ENCODE measurements at regions not wholly inside any gene's neighbourhood (a gene's known extent, or its start where the extent isn't known, plus 50 kb on each side); places are given as distances from the start of the nearest gene placed in this dataset.

DNA sequence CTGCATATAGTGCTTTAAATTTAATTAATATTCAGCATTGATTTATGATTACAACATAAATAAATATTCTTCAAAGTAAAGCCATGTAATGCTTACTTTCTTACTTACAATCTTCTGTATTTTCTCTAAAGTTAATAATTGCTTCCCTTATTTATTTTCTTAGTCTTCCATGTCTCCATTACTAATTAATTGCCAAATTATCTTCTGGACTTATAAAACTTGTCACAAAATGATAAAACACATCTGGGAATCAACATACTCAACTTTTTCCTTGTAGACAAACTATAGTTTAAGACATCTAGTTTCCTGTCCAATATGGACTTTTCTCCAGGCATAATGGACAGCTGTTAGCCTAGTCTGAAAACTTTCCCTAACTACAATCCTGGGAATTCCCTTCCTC is 466.6 kb downstream of the FLRT2 start:
- no peak for DNase-seq (ENCODE audit: low spot score)
- no peaks in the 10 kb centered on the region for H3K4me1 ChIP-seq (ENCODE audit: control insufficient read depth in 4 of 4, insufficient read depth in 4 of 4, low read length in 3 of 4)
- no peak overlapping the region for H3K9ac ChIP-seq (ENCODE audit: low read depth in 1 of 2, low read length in 2 of 2)

DNA sequence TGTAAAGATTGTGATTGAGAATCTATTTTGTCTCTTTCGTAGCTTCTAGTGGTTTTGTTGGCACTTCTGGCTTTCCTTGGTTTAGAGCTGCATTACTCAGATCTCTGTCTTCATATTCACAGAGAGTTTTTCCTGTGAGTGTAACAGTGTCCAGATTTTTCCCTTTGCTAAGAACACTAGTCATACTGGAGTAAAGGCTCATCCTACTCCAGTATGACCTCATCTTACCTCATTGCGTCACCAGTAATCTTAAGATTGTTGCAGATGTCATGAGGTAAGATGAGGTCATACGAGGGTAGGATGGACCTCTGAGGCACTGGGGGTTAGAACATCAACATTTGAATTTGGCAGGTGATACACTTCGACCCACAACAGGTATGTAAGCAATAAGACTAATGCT is 461.2 kb downstream of the FLRT2 start:
- Histone ChIP-seq H3K27me3 (ENCODE audit: control insufficient read depth in 4 of 4, insufficient read depth in 4 of 4, low read length in 3 of 4) (no peaks in the 10 kb centered on the region), H3K4me3 (ENCODE audit: low read depth in 1 of 3, low read length in 3 of 3) (no peak overlapping the region), H3K9ac (ENCODE audit: low read depth in 1 of 2, low read length in 2 of 2) (no peak overlapping the region), H3K36me3 (ENCODE audit: control insufficient read depth in 4 of 4, insufficient read depth in 3 of 4, low read depth in 1 of 4, low read length in 3 of 4) (no peaks in the 10 kb centered on the region), H3K9me3 (ENCODE audit: control insufficient read depth in 4 of 4, low read length in 3 of 4) (no peaks in the 10 kb centered on the region), H3K27ac (ENCODE audit: low read depth in 1 of 2, low read length in 2 of 2) (no peak overlapping the region), H3K4me1 (ENCODE audit: control insufficient read depth in 4 of 4, insufficient read depth in 4 of 4, low read length in 3 of 4) (no peaks in the 10 kb centered on the region)
- DNase-seq (ENCODE audit: low spot score) = no peak
- TF ChIP-seq FOXA2 (IDR thresholded peaks at IDR 0.05) (no peak), HNF4A (conservative IDR thresholded peaks at IDR 0.05) (no peak), SP1 (IDR thresholded peaks at IDR 0.05) (no peak), YY1 (IDR thresholded peaks at IDR 0.05) (no peak), JUND (IDR thresholded peaks at IDR 0.05) (no peak), GABPA (IDR thresholded peaks at IDR 0.05 in 1 of 2, conservative IDR thresholded peaks at IDR 0.05 in 1 of 2) (no peak)
- TF ChIP-seq, protein P1, sequence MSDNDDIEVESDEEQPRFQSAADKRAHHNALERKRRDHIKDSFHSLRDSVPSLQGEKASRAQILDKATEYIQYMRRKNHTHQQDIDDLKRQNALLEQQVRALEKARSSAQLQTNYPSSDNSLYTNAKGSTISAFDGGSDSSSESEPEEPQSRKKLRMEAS (IDR thresholded peaks at IDR 0.05) = no peak
- TF ChIP-seq, protein P2, sequence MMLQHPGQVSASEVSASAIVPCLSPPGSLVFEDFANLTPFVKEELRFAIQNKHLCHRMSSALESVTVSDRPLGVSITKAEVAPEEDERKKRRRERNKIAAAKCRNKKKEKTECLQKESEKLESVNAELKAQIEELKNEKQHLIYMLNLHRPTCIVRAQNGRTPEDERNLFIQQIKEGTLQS (IDR thresholded peaks at IDR 0.05) = no peak
- TF ChIP-seq, protein P3, sequence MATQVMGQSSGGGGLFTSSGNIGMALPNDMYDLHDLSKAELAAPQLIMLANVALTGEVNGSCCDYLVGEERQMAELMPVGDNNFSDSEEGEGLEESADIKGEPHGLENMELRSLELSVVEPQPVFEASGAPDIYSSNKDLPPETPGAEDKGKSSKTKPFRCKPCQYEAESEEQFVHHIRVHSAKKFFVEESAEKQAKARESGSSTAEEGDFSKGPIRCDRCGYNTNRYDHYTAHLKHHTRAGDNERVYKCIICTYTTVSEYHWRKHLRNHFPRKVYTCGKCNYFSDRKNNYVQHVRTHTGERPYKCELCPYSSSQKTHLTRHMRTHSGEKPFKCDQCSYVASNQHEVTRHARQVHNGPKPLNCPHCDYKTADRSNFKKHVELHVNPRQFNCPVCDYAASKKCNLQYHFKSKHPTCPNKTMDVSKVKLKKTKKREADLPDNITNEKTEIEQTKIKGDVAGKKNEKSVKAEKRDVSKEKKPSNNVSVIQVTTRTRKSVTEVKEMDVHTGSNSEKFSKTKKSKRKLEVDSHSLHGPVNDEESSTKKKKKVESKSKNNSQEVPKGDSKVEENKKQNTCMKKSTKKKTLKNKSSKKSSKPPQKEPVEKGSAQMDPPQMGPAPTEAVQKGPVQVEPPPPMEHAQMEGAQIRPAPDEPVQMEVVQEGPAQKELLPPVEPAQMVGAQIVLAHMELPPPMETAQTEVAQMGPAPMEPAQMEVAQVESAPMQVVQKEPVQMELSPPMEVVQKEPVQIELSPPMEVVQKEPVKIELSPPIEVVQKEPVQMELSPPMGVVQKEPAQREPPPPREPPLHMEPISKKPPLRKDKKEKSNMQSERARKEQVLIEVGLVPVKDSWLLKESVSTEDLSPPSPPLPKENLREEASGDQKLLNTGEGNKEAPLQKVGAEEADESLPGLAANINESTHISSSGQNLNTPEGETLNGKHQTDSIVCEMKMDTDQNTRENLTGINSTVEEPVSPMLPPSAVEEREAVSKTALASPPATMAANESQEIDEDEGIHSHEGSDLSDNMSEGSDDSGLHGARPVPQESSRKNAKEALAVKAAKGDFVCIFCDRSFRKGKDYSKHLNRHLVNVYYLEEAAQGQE (IDR thresholded peaks at IDR 0.05) = no peak
- WGBS = 89% methylated on average over 4 of the region's 4 CpGs

More for the DNA sequence above, 466.6 kb downstream of the FLRT2 start:
- Histone ChIP-seq H3K9me3 (ENCODE audit: control insufficient read depth in 4 of 4, low read length in 3 of 4) (no peaks in the 10 kb centered on the region), H3K36me3 (ENCODE audit: control insufficient read depth in 4 of 4, insufficient read depth in 3 of 4, low read depth in 1 of 4, low read length in 3 of 4) (no peaks in the 10 kb centered on the region), H3K27me3 (ENCODE audit: control insufficient read depth in 4 of 4, insufficient read depth in 4 of 4, low read length in 3 of 4) (no peaks in the 10 kb centered on the region), H3K4me3 (ENCODE audit: low read depth in 1 of 3, low read length in 3 of 3) (no peak overlapping the region), H3K27ac (ENCODE audit: low read depth in 1 of 2, low read length in 2 of 2) (no peak overlapping the region)
- no peak for TF ChIP-seq GABPA (IDR thresholded peaks at IDR 0.05 in 1 of 2, conservative IDR thresholded peaks at IDR 0.05 in 1 of 2)
- TF ChIP-seq JUND (IDR thresholded peaks at IDR 0.05) = no peak
- no peak for TF ChIP-seq HNF4G (IDR thresholded peaks at IDR 0.05)
- no peak for TF ChIP-seq FOXA1 (IDR thresholded peaks at IDR 0.05)
- TF ChIP-seq NR2F2 (IDR thresholded peaks at IDR 0.05) = no peak
- no peak for TF ChIP-seq RXRA (IDR thresholded peaks at IDR 0.05)
- TF ChIP-seq FOXA2 (IDR thresholded peaks at IDR 0.05) = no peak
- TF ChIP-seq, protein P1 (IDR thresholded peaks at IDR 0.05) = no peak
- no peak for TF ChIP-seq HNF4A (conservative IDR thresholded peaks at IDR 0.05)
- TF ChIP-seq, protein P4, sequence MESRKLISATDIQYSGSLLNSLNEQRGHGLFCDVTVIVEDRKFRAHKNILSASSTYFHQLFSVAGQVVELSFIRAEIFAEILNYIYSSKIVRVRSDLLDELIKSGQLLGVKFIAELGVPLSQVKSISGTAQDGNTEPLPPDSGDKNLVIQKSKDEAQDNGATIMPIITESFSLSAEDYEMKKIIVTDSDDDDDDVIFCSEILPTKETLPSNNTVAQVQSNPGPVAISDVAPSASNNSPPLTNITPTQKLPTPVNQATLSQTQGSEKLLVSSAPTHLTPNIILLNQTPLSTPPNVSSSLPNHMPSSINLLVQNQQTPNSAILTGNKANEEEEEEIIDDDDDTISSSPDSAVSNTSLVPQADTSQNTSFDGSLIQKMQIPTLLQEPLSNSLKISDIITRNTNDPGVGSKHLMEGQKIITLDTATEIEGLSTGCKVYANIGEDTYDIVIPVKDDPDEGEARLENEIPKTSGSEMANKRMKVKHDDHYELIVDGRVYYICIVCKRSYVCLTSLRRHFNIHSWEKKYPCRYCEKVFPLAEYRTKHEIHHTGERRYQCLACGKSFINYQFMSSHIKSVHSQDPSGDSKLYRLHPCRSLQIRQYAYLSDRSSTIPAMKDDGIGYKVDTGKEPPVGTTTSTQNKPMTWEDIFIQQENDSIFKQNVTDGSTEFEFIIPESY (IDR thresholded peaks at IDR 0.05) = no peak
- no peak for TF ChIP-seq RAD21 (IDR thresholded peaks at IDR 0.05)
- TF ChIP-seq, protein P2 (IDR thresholded peaks at IDR 0.05) = no peak
- no peak for TF ChIP-seq SP1 (IDR thresholded peaks at IDR 0.05)
